Neural progenitor cell (in vitro differentiated cells): ENCODE measurements at regions not wholly inside any gene's neighbourhood (a gene's known extent, or its start where the extent isn't known, plus 50 kb on each side); places are given as distances from the start of the nearest gene placed in this dataset.
"Not testable (repeated sequence)": the region's sequence is repeated elsewhere in the genome, so short reads cannot be mapped to it uniquely, and the experiment has no call there.

Experiments
- DNase-seq: peaks from one replicate; pipeline ENCODE4 v3.0.0-alpha.2; 2016; ENCODE audit warnings: low spot score
- H2AFZ ChIP-seq: fragments of 200-600 bp; sonication (generic); replicated peaks from 2 replicates; pipeline ENCODE4 v1.6.1; 2016; ENCODE audit warnings: antibody characterized with exemption
- H3F3A ChIP-seq: fragments of 200-600 bp; sonication (generic); 2 replicates; pipeline ENCODE4 v1.6.1; 2016; ENCODE audit warnings: antibody characterized with exemption, low read depth
- H3K27ac ChIP-seq: fragments of 200-600 bp; sonication (generic); 2 replicates; pipeline ENCODE4 v1.5.1; 2016; ENCODE audit warnings: mild to moderate bottlenecking
- H3K27me3 ChIP-seq: fragments of 200-600 bp; sonication (generic); 2 replicates; pipeline ENCODE4 v1.6.1; 2016; ENCODE audit warnings: mild to moderate bottlenecking, moderate library complexity
- H3K36me3 ChIP-seq: fragments of 200-600 bp; sonication (generic); 2 replicates; pipeline ENCODE4 v1.5.1; 2016
- H3K4me1 ChIP-seq: fragments of 200-600 bp; sonication (generic); 2 replicates; pipeline ENCODE4 v1.6.1; 2016; ENCODE audit warnings: mixed run types
- H3K4me2 ChIP-seq: fragments of 200-600 bp; sonication (generic); 2 replicates; pipeline ENCODE4 v1.6.1; 2016
- H3K4me3 ChIP-seq: fragments of 200-600 bp; sonication (generic); 2 replicates; pipeline ENCODE4 v1.5.1; 2016
- H3K79me2 ChIP-seq: fragments of 200-600 bp; sonication (generic); 2 replicates; pipeline ENCODE4 v1.6.1; 2016; ENCODE audit warnings: low read depth
- H3K9ac ChIP-seq: fragments of 200-600 bp; sonication (generic); 2 replicates; pipeline ENCODE4 v1.6.1; 2016
- H3K9me3 ChIP-seq: fragments of 200-600 bp; sonication (generic); 2 replicates; pipeline ENCODE4 v1.5.1; 2016; ENCODE audit warnings: low read depth
- H4K20me1 ChIP-seq: fragments of 200-600 bp; sonication (generic); 2 replicates; pipeline ENCODE4 v1.6.1; 2016; ENCODE audit warnings: low read depth
- H3K27ac Mint-ChIP-seq: 3 replicates; pipeline ENCODE4 v1.8.0; 2021; ENCODE audit warnings: mixed read lengths
- H3K27me3 Mint-ChIP-seq: 2 replicates; pipeline ENCODE4 v1.8.0; 2022; ENCODE audit warnings: low read depth, mild to moderate bottlenecking, inconsistent platforms, moderate library complexity, mixed read lengths; ENCODE audit not compliant: insufficient read depth
- H3K36me3 Mint-ChIP-seq: 3 replicates; pipeline ENCODE4 v1.8.0; 2021; ENCODE audit warnings: mixed read lengths
- H3K4me1 Mint-ChIP-seq: 3 replicates; pipeline ENCODE4 v1.8.0; 2021; ENCODE audit warnings: mixed read lengths
- H3K4me3 Mint-ChIP-seq: 3 replicates; pipeline ENCODE4 v1.8.0; 2021; ENCODE audit warnings: mild to moderate bottlenecking, moderate library complexity, mixed read lengths
- H3K9me3 Mint-ChIP-seq: 3 replicates; pipeline ENCODE4 v1.8.0; 2020; ENCODE audit warnings: mixed read lengths
- EZH2 ChIP-seq: fragments of 200-600 bp; sonication (generic); IDR thresholded peaks from 2 replicates; pipeline ENCODE4 v1.6.1; 2017; ENCODE audit warnings: antibody characterized with exemption, mild to moderate bottlenecking, moderate library complexity
- EZH2phosphoT487 ChIP-seq: fragments of 200-600 bp; sonication (generic); IDR thresholded peaks from 2 replicates; pipeline ENCODE4 v1.6.1; 2017; ENCODE audit warnings: antibody characterized with exemption
- TF ChIP-seq, protein P1 (sequence below): fragments of 200-600 bp; sonication (generic); IDR thresholded peaks from 2 replicates; pipeline ENCODE4 v1.5.1; 2017; ENCODE audit warnings: antibody characterized with exemption, mild to moderate bottlenecking

DNA sequence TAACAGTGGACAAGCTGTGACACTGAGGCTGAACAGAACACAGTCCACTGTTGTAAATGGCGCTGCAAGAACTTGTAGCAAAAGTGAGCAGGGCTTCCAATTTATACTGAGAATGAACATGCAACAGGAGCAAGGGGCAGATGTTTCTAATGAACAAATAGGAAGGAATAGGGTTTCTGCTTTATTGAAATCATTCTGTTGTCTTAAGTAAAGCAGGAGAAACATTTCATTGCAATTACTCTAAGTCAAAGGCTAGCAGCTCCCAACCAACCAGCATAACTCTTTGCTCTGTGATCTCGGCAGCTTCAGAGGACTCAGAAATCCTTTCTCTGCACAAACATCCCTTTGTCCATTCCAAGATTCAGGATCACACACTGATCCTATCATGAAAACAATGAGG is 236.2 kb upstream of the PRSS58 start:
- no peak for DNase-seq
- Histone ChIP-seq H3K27ac (no peak overlapping the region), H3K9me3 (no peaks in the 10 kb centered on the region), H2AFZ (no peak overlapping the region), H3K9ac (no peak overlapping the region), H4K20me1 (no peaks in the 10 kb centered on the region), H3K79me2 (no peaks in the 10 kb centered on the region), H3K27me3 (peaks cover 24% of the 10 kb centered on the region), H3K4me2 (no peak overlapping the region), H3F3A (no peaks in the 10 kb centered on the region), H3K36me3 (no peaks in the 10 kb centered on the region), H3K4me3 (no peak overlapping the region), H3K4me1 (no peaks in the 10 kb centered on the region)
- H3K27me3 Mint-ChIP-seq, result peaks cover 8% of the 10 kb centered on the region
- peaks cover 2% of the 10 kb centered on the region for H3K9me3 Mint-ChIP-seq
- TF ChIP-seq EZH2phosphoT487 (no peak), EZH2 (no peak)
- TF ChIP-seq, protein P1, sequence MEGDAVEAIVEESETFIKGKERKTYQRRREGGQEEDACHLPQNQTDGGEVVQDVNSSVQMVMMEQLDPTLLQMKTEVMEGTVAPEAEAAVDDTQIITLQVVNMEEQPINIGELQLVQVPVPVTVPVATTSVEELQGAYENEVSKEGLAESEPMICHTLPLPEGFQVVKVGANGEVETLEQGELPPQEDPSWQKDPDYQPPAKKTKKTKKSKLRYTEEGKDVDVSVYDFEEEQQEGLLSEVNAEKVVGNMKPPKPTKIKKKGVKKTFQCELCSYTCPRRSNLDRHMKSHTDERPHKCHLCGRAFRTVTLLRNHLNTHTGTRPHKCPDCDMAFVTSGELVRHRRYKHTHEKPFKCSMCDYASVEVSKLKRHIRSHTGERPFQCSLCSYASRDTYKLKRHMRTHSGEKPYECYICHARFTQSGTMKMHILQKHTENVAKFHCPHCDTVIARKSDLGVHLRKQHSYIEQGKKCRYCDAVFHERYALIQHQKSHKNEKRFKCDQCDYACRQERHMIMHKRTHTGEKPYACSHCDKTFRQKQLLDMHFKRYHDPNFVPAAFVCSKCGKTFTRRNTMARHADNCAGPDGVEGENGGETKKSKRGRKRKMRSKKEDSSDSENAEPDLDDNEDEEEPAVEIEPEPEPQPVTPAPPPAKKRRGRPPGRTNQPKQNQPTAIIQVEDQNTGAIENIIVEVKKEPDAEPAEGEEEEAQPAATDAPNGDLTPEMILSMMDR, result no peak
- no peak overlapping the region for H3K27ac Mint-ChIP-seq
- H3K36me3 Mint-ChIP-seq, result no peaks in the 10 kb centered on the region
- peaks cover 7% of the 10 kb centered on the region for H3K4me1 Mint-ChIP-seq
- H3K4me3 Mint-ChIP-seq, result no peak overlapping the region

GRCh38 chr7:142488842-142489241 is 231.0 kb upstream of the PRSS58 start:
- no peaks in the 10 kb centered on the region for H3F3A ChIP-seq
- no peaks in the 10 kb centered on the region for H3K9me3 ChIP-seq
- H3K79me2 ChIP-seq, result no peaks in the 10 kb centered on the region
- Mint-ChIP-seq H3K4me3 (no peak overlapping the region), H3K36me3 (no peaks in the 10 kb centered on the region), H3K27me3 (peaks cover 4% of the 10 kb centered on the region), H3K27ac (no peak overlapping the region), H3K4me1 (no peaks in the 10 kb centered on the region), H3K9me3 (peaks cover 2% of the 10 kb centered on the region)
- H3K27me3 ChIP-seq, result no peaks in the 10 kb centered on the region
- H3K4me1 ChIP-seq, result no peaks in the 10 kb centered on the region
- H3K4me2 ChIP-seq, result no peak overlapping the region
- H3K27ac ChIP-seq, result no peak overlapping the region
- TF ChIP-seq EZH2, result no peak
- no peak for TF ChIP-seq EZH2phosphoT487
- TF ChIP-seq, protein P1, result no peak
- no peak overlapping the region for H3K9ac ChIP-seq
- no peaks in the 10 kb centered on the region for H4K20me1 ChIP-seq
- H2AFZ ChIP-seq, result no peak overlapping the region
- no peak overlapping the region for H3K4me3 ChIP-seq
- no peaks in the 10 kb centered on the region for H3K36me3 ChIP-seq
- DNase-seq, result no peak

GRCh38 chr7:142488036-142488633 is 230.3 kb upstream of the PRSS58 start:
- no peaks in the 10 kb centered on the region for H3K36me3 ChIP-seq
- no peak overlapping the region for H3K4me3 ChIP-seq
- no peaks in the 10 kb centered on the region for H3K79me2 ChIP-seq
- Mint-ChIP-seq H3K4me3 (no peak overlapping the region), H3K27ac (no peak overlapping the region), H3K27me3 (peaks cover 4% of the 10 kb centered on the region), H3K9me3 (peaks cover 2% of the 10 kb centered on the region), H3K36me3 (no peaks in the 10 kb centered on the region), H3K4me1 (no peaks in the 10 kb centered on the region)
- no peaks in the 10 kb centered on the region for H4K20me1 ChIP-seq
- H3K9me3 ChIP-seq, result no peaks in the 10 kb centered on the region
- no peak overlapping the region for H2AFZ ChIP-seq
- H3K4me2 ChIP-seq, result no peak overlapping the region
- TF ChIP-seq, protein P1, result no peak
- TF ChIP-seq EZH2phosphoT487, result no peak
- no peak for TF ChIP-seq EZH2
- no peak overlapping the region for H3K27ac ChIP-seq
- no peak overlapping the region for H3K9ac ChIP-seq
- H3K4me1 ChIP-seq, result no peaks in the 10 kb centered on the region
- H3K27me3 ChIP-seq, result no peaks in the 10 kb centered on the region
- DNase-seq, result no peak
- H3F3A ChIP-seq, result no peaks in the 10 kb centered on the region

DNA sequence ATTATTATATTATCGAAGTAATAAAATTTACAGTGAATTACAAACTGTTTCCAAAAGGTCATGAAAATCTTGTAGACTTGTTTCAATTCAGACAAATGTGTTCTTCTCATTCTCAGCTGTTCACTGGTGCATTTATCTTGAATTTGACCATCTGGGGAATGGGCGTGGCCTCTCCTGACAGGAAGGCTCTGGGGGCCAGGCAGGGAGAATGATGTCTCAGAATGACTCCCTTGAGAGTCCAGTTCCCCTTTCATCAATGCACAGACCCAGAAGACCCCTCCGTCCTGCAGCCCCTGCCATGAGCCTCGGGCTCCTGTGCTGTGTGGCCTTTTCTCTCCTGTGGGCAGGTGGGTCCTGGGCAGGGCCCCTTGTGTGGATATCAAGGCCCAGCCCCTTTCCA is 229.7 kb upstream of the PRSS58 start:
- not testable (repeated sequence) for H3K4me1 ChIP-seq, H3K9me3 Mint-ChIP-seq, H3K27me3 ChIP-seq, H3K4me2 ChIP-seq, H3K9me3 ChIP-seq, H3F3A ChIP-seq, H3K4me1 Mint-ChIP-seq, H3K36me3 Mint-ChIP-seq, H3K4me3 Mint-ChIP-seq, DNase-seq, H3K27ac ChIP-seq, H3K27ac Mint-ChIP-seq, H3K27me3 Mint-ChIP-seq, H3K4me3 ChIP-seq, H4K20me1 ChIP-seq, H3K36me3 ChIP-seq, H3K79me2 ChIP-seq, H2AFZ ChIP-seq, H3K9ac ChIP-seq
